Fibroblast of skin of right biceps (primary cell): ENCODE measurements at regions not wholly inside any gene's neighbourhood (a gene's known extent, or its start where the extent isn't known, plus 50 kb on each side); places are given as distances from the start of the nearest gene placed in this dataset.
A peak's percentile ranks its signal among the peaks of the same experiment; 100 is the strongest.
"Not testable (repeated sequence)": the region's sequence is repeated elsewhere in the genome, so short reads cannot be mapped to it uniquely, and the experiment has no call there.

Experiments
- DNase-seq: peaks from one replicate; pipeline ENCODE4 v3.0.0-alpha.2; 2013

GRCh38 chr4:188754372-188755002 is 615.2 kb downstream of the TRIML1 start:
- DNase-seq = no peak

GRCh38 chr4:188767496-188767895 is 628.3 kb downstream of the TRIML1 start:
- no peak for DNase-seq

- DNase-seq = peak; percentile 90
These were observed 639.7 kb downstream of the TRIML1 start for GRCh38 chr4:188778905-188779304.

GRCh38 chr4:188779581-188779980 is 640.3 kb downstream of the TRIML1 start:
- peak; percentile 76 for DNase-seq

GRCh38 chr4:188780028-188780427 is 640.8 kb downstream of the TRIML1 start:
- peak; percentile 8 for DNase-seq

- no peak for DNase-seq
These were observed 641.4 kb downstream of the TRIML1 start for GRCh38 chr4:188780686-188781085.

GRCh38 chr4:188781655-188782054 is 642.4 kb downstream of the TRIML1 start:
- DNase-seq = peak; percentile 31

GRCh38 chr4:188783175-188783574 is 643.9 kb downstream of the TRIML1 start:
- DNase-seq = peak; percentile 67

- no peak for DNase-seq
These were observed 644.4 kb downstream of the TRIML1 start for GRCh38 chr4:188783606-188784160.

GRCh38 chr4:188796600-188796999 is 657.4 kb downstream of the TRIML1 start:
- not testable (repeated sequence) for DNase-seq

GRCh38 chr4:188797011-188797410 is 657.8 kb downstream of the TRIML1 start:
- DNase-seq = not testable (repeated sequence)

GRCh38 chr4:188804861-188805260 is 665.6 kb downstream of the TRIML1 start:
- DNase-seq = no peak

GRCh38 chr4:188811121-188811520 is 671.9 kb downstream of the TRIML1 start:
- DNase-seq = no peak

- DNase-seq = no peak
These were observed 673.4 kb downstream of the TRIML1 start for GRCh38 chr4:188812644-188813043.

GRCh38 chr4:188818300-188818699 is 679.1 kb downstream of the TRIML1 start:
- DNase-seq = no peak

GRCh38 chr4:188819233-188819632 is 680.0 kb downstream of the TRIML1 start:
- peak; percentile 87 for DNase-seq

GRCh38 chr4:188821500-188821899 is 682.3 kb downstream of the TRIML1 start:
- no peak for DNase-seq

GRCh38 chr4:188822698-188823097 is 683.5 kb downstream of the TRIML1 start:
- DNase-seq = peak; percentile 21

GRCh38 chr4:188824553-188824952 is 685.3 kb downstream of the TRIML1 start:
- DNase-seq = no peak

- no peak for DNase-seq
These were observed 687.2 kb downstream of the TRIML1 start for GRCh38 chr4:188826393-188826792.

- DNase-seq = no peak
These were observed 700.5 kb downstream of the TRIML1 start for GRCh38 chr4:188839704-188840103.

GRCh38 chr4:188841523-188841922 is 702.3 kb downstream of the TRIML1 start:
- DNase-seq = peak; percentile 2

GRCh38 chr4:188854436-188854835 is 715.2 kb downstream of the TRIML1 start:
- peak; percentile 6 for DNase-seq

- DNase-seq = no peak
These were observed 719.5 kb downstream of the TRIML1 start for GRCh38 chr4:188858696-188859095.

- DNase-seq = no peak
These were observed 725.5 kb downstream of the TRIML1 start for GRCh38 chr4:188864741-188865140.
